Memory B cell (primary cell): ENCODE measurements at regions not wholly inside any gene's neighbourhood (a gene's known extent, or its start where the extent isn't known, plus 50 kb on each side); places are given as distances from the start of the nearest gene placed in this dataset.

Experiments
- ATAC-seq: fragments of 150-1000 bp; cut with Tn5 transposase; 2 replicates; pipeline ENCODE4 v1.10.0; 2021; ENCODE audit warnings: low read depth, mild to moderate bottlenecking, moderate library complexity
- DNase-seq, 2 donors: peaks; one replicate each; pipeline ENCODE4 v3.0.0; 2022; ENCODE audit warnings: low spot score in 2 of 2
- H3K27ac Mint-ChIP-seq: one replicate; pipeline ENCODE4 v1.8.0; 2022; ENCODE audit warnings: mild to moderate bottlenecking, moderate library complexity, mixed read lengths
- H3K27me3 Mint-ChIP-seq: one replicate; pipeline ENCODE4 v1.8.0; 2022; ENCODE audit warnings: mixed read lengths
- H3K36me3 Mint-ChIP-seq: one replicate; pipeline ENCODE4 v1.8.0; 2022; ENCODE audit warnings: mild to moderate bottlenecking, mixed read lengths
- H3K4me1 Mint-ChIP-seq: one replicate; pipeline ENCODE4 v1.8.0; 2022; ENCODE audit warnings: mixed read lengths
- H3K4me3 Mint-ChIP-seq: one replicate; pipeline ENCODE4 v1.8.0; 2022; ENCODE audit warnings: mild to moderate bottlenecking, moderate library complexity, mixed read lengths
- H3K9me3 Mint-ChIP-seq: one replicate; pipeline ENCODE4 v1.8.0; 2022; ENCODE audit warnings: mixed read lengths

- ATAC-seq (no peak), DNase-seq (no peak)
- H3K4me3 Mint-ChIP-seq = no peak overlapping the region
- H3K36me3 Mint-ChIP-seq = no peaks in the 10 kb centered on the region
- H3K27me3 Mint-ChIP-seq = peaks cover 2% of the 10 kb centered on the region
- H3K4me1 Mint-ChIP-seq = no peaks in the 10 kb centered on the region
- no peak overlapping the region for H3K27ac Mint-ChIP-seq
- no peaks in the 10 kb centered on the region for H3K9me3 Mint-ChIP-seq
Observed at GRCh38 chr2:19226871-19227270, 131.6 kb downstream of the OSR1 start.

DNA sequence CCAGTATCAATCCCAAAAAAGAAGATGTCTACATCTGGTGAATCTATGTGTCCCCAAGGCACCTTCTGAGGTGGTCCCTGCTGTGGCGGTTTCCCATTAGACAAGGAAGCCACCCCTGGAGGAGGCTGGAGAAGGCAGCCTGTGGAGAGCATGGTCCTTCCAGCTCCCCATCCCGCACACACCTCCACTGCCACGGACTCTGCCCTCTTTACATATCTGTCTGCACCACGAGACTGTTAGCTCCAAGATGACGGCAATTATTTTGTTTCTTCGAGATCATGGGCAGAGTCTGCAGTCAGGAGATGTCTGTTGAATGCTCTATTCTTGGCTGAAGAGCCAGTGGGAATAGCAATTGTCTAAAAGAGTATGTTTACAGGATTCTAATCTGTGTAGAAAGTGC lies 132.0 kb downstream of the OSR1 start:
- DNase-seq (no peak), ATAC-seq (no peak)
- Mint-ChIP-seq H3K27ac (no peak overlapping the region), H3K27me3 (peaks cover 2% of the 10 kb centered on the region), H3K4me3 (no peak overlapping the region), H3K4me1 (no peaks in the 10 kb centered on the region), H3K36me3 (no peaks in the 10 kb centered on the region), H3K9me3 (no peaks in the 10 kb centered on the region)

- ATAC-seq = no peak
Observed at GRCh38 chr2:19225931-19226330, 132.5 kb downstream of the OSR1 start.

GRCh38 chr2:19225126-19225525 lies 133.3 kb downstream of the OSR1 start:
- no peak for DNase-seq
- no peak overlapping the region for H3K27ac Mint-ChIP-seq
- H3K4me3 Mint-ChIP-seq = no peak overlapping the region

More at GRCh38 chr2:19225931-19226330, 132.5 kb downstream of the OSR1 start:
- DNase-seq = no peak
- no peaks in the 10 kb centered on the region for H3K4me1 Mint-ChIP-seq
- H3K27ac Mint-ChIP-seq = no peak overlapping the region
- no peaks in the 10 kb centered on the region for H3K36me3 Mint-ChIP-seq
- H3K27me3 Mint-ChIP-seq = peaks cover 2% of the 10 kb centered on the region
- H3K9me3 Mint-ChIP-seq = no peaks in the 10 kb centered on the region
- H3K4me3 Mint-ChIP-seq = no peak overlapping the region

GRCh38 chr2:19224486-19224885 lies 133.9 kb downstream of the OSR1 start:
- H3K4me1 Mint-ChIP-seq = no peaks in the 10 kb centered on the region
- no peak for DNase-seq
- no peaks in the 10 kb centered on the region for H3K9me3 Mint-ChIP-seq
- peaks cover 2% of the 10 kb centered on the region for H3K27me3 Mint-ChIP-seq
- ATAC-seq = no peak
- no peaks in the 10 kb centered on the region for H3K36me3 Mint-ChIP-seq
- H3K27ac Mint-ChIP-seq = no peak overlapping the region
- H3K4me3 Mint-ChIP-seq = no peak overlapping the region

More at GRCh38 chr2:19225126-19225525, 133.3 kb downstream of the OSR1 start:
- no peak for ATAC-seq
- Mint-ChIP-seq H3K36me3 (no peaks in the 10 kb centered on the region), H3K27me3 (peaks cover 2% of the 10 kb centered on the region), H3K9me3 (no peaks in the 10 kb centered on the region), H3K4me1 (no peaks in the 10 kb centered on the region)

GRCh38 chr2:19224011-19224410 lies 134.4 kb downstream of the OSR1 start:
- Mint-ChIP-seq H3K36me3 (no peaks in the 10 kb centered on the region), H3K27me3 (peaks cover 2% of the 10 kb centered on the region), H3K4me1 (no peaks in the 10 kb centered on the region), H3K27ac (no peak overlapping the region), H3K9me3 (no peaks in the 10 kb centered on the region), H3K4me3 (no peak overlapping the region)
- ATAC-seq (no peak), DNase-seq (no peak)

- ATAC-seq = no peak
- H3K36me3 Mint-ChIP-seq = no peaks in the 10 kb centered on the region
- no peak overlapping the region for H3K27ac Mint-ChIP-seq
- no peak overlapping the region for H3K4me3 Mint-ChIP-seq
- H3K9me3 Mint-ChIP-seq = no peaks in the 10 kb centered on the region
- no peak for DNase-seq
- no peaks in the 10 kb centered on the region for H3K27me3 Mint-ChIP-seq
- H3K4me1 Mint-ChIP-seq = no peaks in the 10 kb centered on the region
Observed at GRCh38 chr2:19219060-19219459, 139.4 kb downstream of the OSR1 start.

GRCh38 chr2:19218166-19218565 lies 140.3 kb downstream of the OSR1 start:
- Mint-ChIP-seq H3K36me3 (no peaks in the 10 kb centered on the region), H3K27me3 (no peaks in the 10 kb centered on the region), H3K9me3 (no peaks in the 10 kb centered on the region), H3K4me1 (no peaks in the 10 kb centered on the region), H3K4me3 (no peak overlapping the region), H3K27ac (no peak overlapping the region)
- ATAC-seq (no peak), DNase-seq (no peak)

DNA sequence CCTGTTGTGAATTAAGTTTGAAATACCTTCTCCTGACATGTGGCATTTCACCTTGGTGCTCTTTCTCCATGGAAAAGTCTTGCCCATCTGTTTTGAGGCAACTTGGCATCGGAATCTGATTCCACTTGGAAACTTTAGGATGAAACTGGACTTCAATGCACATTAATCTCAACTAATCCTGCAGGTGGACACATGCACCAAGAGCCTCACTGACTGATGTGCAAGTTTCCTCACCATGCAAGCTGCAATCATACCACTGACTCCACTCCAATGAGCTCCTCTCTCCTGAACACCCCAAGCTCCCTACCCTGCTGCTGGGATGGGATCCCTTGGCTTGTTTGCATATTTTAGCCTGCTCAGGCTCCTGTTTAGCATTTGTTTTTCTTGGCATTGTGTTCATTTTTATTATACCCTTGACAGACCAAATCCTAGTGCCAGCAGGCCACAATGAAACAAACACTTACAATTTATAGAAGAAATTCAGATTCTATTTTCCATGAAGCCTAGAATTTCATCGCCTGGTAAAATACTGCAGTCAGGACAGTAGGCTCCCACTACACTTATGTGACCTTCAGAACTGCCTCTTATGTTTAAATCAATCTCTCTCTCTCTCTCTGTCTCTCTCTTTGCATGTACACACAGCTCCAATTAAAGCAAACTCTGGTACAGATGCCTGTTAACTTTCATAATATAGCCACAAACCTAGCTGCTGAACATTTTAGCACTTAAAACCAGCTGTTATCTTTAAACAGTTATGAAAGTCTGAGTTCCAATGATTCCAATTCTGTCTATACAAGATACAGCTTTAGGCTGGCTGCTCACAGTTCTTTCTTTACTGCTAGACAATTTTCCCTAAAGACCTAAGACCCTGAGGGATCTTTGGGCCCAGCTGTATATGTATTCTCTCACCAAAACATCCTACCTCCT lies 141.5 kb downstream of the OSR1 start:
- Mint-ChIP-seq H3K27me3 (no peaks in the 10 kb centered on the region), H3K27ac (no peak overlapping the region), H3K9me3 (no peaks in the 10 kb centered on the region), H3K36me3 (peaks cover 2% of the 10 kb centered on the region), H3K4me1 (no peaks in the 10 kb centered on the region), H3K4me3 (no peak overlapping the region)
- ATAC-seq (no peak), DNase-seq (no peak)

DNA sequence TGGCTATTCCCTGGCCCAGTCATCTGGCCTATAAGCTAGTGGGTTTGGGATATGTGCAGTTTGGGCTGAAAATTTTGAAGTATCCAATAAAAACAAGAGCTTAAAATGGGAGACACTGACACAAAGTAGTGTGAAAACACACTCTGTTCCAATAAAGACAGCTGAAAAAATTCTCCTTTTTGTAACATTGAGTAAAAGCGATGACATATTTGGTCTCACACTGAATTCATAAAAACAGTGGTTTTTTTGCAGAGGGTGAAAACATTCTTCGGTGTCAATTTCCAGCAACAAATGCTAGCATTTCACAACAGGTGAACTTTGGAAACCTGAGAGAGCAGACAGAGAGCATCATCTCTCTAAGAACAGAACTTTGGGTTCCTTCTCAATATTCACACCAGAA lies 142.2 kb downstream of the OSR1 start:
- DNase-seq (no peak), ATAC-seq (no peak)
- H3K4me1 Mint-ChIP-seq = no peaks in the 10 kb centered on the region
- peaks cover 2% of the 10 kb centered on the region for H3K36me3 Mint-ChIP-seq
- H3K27me3 Mint-ChIP-seq = no peaks in the 10 kb centered on the region
- no peak overlapping the region for H3K4me3 Mint-ChIP-seq
- no peak overlapping the region for H3K27ac Mint-ChIP-seq
- no peaks in the 10 kb centered on the region for H3K9me3 Mint-ChIP-seq

DNA sequence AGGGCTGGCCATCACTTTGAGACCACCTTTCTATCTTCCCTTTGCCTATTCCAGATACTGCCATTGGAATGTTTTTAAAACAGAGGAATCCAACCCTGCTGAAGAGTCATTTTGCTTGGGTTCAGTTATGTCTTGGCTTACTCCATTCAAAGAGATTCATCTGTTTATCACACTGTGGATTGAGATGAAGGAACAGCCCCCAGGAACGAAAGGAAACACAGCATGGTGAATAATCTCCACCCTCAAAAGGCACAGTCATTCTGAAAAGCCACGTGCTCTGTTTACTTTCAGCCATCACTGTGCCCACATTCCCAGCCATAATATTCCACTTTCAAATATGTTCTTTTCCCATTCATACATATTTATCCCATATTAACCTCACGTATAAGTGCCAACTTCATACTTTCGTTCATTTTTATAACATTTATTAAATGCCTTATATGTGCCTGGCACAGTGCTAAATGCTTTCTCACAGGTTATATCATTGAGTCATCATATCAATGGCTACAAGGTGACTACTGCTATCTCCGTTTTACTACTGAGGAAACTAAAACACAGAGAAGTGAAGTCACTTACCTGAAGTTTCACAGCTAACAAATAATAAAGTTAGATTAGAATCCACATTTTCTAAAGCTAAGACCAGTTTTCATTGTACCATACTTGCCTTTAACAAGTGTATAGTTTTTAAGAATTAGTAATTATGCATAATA lies 143.6 kb downstream of the OSR1 start:
- Mint-ChIP-seq H3K4me3 (no peak overlapping the region), H3K9me3 (no peaks in the 10 kb centered on the region), H3K27ac (no peak overlapping the region), H3K4me1 (no peaks in the 10 kb centered on the region), H3K27me3 (no peaks in the 10 kb centered on the region), H3K36me3 (peaks cover 2% of the 10 kb centered on the region)
- DNase-seq (no peak), ATAC-seq (no peak)

GRCh38 chr2:19209575-19210341 lies 148.7 kb downstream of the OSR1 start:
- no peaks in the 10 kb centered on the region for H3K9me3 Mint-ChIP-seq
- no peaks in the 10 kb centered on the region for H3K4me1 Mint-ChIP-seq
- no peak overlapping the region for H3K27ac Mint-ChIP-seq
- peaks cover 2% of the 10 kb centered on the region for H3K36me3 Mint-ChIP-seq
- DNase-seq (no peak), ATAC-seq (no peak)
- H3K27me3 Mint-ChIP-seq = no peaks in the 10 kb centered on the region
- H3K4me3 Mint-ChIP-seq = no peak overlapping the region

DNA sequence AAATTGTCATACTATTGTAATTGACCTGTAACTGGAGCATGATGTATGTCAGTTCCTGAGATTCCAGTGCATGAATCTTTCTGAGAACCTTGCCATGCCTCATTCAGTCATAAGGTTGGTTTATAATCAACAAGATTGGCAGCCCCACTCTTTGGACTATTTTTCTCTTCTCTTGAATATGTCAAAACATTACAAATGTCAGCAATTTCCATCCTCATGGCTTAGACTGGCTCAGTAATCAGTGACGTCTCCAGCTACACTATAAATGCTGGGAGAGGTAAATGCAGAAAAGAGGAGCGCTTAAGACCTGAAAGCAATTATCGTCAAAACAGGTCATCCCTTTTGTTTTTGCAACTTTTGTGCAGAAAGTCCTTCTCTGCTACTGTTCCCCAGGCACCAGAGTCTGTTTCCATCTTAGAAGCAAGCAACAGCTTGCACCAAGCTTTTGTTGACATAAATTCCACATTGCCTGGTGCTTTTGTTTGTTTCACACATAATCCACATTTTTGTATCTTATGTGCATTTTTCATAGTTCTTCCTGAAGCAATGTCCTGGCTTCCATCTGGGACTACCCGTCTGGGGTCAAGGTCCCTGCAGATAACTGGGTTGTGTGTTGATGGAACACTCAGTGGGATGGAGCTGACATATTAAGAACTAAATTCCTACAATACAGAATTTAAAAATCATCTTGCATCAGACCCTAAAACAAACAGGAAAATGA lies 149.8 kb downstream of the OSR1 start:
- Mint-ChIP-seq H3K9me3 (no peaks in the 10 kb centered on the region), H3K36me3 (peaks cover 2% of the 10 kb centered on the region), H3K27me3 (no peaks in the 10 kb centered on the region), H3K27ac (no peak overlapping the region), H3K4me1 (no peaks in the 10 kb centered on the region), H3K4me3 (no peak overlapping the region)
- no peak for ATAC-seq
- DNase-seq = no peak
